Omental fat pad (tissue), 3 donors: ENCODE measurements at regions not wholly inside any gene's neighbourhood (a gene's known extent, or its start where the extent isn't known, plus 50 kb on each side); places are given as distances from the start of the nearest gene placed in this dataset.

Experiments
- ATAC-seq: fragments of 150-250 bp; one replicate; pipeline ENCODE4 v1.9.1; 2016; ENCODE audit warnings: mild to moderate bottlenecking, moderate library complexity; ENCODE audit not compliant: low FRiP score
- DNase-seq: peaks from one replicate; pipeline ENCODE4 v3.0.0-alpha.2; 2019; ENCODE audit warnings: low spot score
- TF ChIP-seq, protein P1 (sequence below), 3 donors: fragments of 450-650 bp; IDR thresholded peaks; one replicate each; pipeline ENCODE4 v1.5.1; 2016 to 2017; ENCODE audit warnings: antibody characterized with exemption in 3 of 3, mild to moderate bottlenecking in 3 of 3, moderate library complexity in 2 of 3

DNA sequence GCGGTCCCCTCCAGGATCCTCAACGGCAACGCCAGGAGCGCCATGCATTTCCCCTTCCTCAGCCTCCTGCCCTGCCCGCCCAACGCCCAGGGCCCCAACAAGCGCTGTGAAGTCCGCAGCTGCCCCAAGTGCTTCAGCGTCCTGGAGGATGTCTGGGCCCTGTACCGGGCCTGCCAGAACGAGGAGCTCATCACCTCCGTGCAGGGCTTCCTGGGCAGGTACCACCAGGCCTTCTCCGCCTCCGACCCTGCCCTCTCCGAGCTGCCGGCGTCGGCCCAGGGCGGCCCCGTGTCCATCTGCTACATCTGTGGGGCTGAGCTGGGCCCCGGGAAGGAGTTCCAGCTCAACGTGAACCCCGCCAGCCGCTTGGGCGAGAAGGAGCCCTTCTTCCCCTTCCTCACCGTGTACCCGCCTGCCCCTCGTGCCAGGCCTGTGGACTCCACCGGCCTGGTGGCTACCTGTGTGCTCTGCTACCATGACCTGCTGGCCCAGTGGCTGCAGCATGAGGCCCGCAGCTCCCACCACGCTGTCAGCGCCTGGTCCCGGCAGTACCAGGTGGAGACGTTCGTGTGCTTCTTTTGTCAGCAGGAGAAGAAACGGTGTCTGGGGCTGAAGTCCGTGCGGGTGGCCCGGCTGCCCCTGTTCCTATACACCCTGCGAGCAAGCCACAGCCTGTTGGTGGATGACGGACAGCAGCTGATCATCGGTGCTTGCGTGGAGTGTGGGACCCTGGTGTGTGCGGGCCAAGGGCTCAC, 58.9 kb upstream of the CIBAR2 start:
- DNase-seq (no peak), ATAC-seq (no peak)
- TF ChIP-seq, protein P1, sequence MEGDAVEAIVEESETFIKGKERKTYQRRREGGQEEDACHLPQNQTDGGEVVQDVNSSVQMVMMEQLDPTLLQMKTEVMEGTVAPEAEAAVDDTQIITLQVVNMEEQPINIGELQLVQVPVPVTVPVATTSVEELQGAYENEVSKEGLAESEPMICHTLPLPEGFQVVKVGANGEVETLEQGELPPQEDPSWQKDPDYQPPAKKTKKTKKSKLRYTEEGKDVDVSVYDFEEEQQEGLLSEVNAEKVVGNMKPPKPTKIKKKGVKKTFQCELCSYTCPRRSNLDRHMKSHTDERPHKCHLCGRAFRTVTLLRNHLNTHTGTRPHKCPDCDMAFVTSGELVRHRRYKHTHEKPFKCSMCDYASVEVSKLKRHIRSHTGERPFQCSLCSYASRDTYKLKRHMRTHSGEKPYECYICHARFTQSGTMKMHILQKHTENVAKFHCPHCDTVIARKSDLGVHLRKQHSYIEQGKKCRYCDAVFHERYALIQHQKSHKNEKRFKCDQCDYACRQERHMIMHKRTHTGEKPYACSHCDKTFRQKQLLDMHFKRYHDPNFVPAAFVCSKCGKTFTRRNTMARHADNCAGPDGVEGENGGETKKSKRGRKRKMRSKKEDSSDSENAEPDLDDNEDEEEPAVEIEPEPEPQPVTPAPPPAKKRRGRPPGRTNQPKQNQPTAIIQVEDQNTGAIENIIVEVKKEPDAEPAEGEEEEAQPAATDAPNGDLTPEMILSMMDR (IDR thresholded peaks at IDR 0.05), result no peak

DNA sequence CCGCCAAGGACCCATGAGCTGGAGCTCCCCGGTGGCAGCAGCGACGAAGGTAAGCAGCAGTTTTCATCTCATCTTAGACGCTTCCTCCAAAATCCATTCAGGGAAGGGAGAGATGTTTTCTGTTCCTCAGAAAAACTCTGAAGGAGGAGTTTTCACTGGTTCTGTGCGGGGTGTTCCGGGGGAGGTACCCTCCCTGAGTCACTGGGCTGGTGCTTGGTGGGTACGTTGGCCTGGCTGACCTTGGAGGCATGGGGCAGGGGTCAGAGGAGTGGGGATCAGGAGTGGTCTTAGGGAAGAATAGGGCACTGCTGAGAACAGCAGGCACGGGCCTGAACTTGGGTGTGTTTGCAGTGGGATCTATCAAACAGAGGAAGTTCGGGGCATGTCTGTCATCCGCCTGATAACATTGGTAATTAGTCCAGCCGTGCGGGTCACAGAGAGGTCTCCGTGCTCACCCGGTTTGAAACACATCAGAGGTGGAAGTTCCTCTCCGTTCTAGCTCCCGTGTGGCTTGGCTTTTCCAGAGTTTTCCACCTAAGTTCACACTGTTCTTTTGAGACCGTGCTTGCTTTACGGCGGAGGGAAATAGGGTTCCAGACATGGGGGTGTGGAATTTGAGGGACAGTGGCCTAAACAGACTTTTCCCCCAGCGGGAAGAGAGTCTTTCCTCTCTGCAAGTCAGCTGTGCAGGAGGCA, 59.6 kb upstream of the CIBAR2 start:
- TF ChIP-seq, protein P1 (IDR thresholded peaks at IDR 0.05), result no peak
- ATAC-seq (no peak), DNase-seq (no peak)

DNA sequence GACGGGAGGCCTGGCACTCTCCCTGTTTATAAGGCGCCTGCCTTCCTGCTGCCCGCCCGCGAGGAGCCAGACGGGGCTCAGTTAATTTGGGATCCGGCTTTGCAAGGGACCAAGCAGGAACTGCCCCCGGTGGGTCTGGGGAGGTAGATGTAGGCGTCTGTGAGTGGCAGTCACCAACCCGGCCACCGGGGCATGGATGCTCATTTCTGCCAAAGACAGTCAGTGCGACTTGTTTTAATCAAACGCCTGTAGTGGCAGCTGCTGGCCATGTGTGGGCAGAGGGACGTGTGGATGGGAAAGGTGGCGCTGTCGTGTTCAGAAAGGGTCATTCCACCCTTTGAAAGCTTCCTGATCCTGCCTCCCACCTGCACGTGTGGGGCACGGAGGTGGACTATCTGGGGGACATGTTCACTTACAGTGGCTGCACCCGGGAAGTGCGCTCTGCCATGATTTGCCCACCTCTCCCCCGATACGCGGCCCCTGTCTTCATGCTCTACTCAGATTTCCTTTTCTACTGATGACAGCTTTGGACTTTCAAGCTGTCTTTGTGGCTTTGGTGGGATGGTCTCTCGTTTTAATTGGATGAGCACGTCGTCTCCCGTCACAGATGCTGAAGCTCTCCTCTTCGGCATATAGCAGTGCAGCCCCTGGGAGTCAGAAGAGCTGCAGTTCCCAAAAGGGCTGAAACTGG, 60.3 kb upstream of the CIBAR2 start:
- ATAC-seq (no peak), DNase-seq (no peak)
- TF ChIP-seq, protein P1 (IDR thresholded peaks at IDR 0.05), result no peak

DNA sequence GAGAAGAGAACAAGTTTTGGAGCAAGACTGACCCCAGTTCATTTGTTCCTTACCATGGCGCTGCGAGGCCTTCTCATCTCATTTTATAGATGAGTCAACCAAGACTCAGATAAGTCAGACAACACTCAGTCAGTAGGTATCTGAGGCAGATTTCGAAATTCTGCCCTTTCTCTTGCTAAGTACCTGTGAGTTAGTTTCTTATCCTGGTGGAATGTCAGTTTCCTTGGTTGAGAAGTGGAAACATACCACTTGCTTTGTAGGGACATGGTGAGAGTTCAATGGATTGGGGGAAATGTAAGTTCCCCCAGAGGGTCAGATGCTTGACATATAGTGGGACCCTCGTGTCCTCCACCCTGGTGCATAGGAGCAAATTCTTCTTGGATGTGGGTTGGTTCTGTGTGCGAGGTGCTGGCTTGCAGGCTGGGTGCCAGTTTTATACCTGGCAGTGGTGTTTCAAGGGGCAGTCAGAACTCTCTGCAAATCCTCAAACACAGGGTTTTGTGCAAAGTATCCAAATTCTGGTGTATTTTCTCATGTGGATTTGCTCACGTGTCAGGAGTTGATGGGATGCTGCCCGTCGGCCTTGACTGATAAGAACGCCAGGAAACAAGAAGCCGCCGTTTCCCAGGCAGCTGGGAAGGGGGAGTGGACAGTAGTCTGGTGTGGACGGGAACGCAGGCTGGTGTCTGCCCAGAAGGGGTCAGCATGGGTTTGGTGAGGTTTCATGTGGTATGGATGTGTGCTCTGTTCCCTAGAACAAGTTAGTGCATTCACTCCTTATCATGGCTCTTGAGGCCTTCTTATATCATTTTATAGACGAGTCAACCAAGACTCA, 61.1 kb upstream of the CIBAR2 start:
- DNase-seq, result no peak
- ATAC-seq, result peak; percentile 69
- TF ChIP-seq, protein P1 (IDR thresholded peaks at IDR 0.05), result no peak

DNA sequence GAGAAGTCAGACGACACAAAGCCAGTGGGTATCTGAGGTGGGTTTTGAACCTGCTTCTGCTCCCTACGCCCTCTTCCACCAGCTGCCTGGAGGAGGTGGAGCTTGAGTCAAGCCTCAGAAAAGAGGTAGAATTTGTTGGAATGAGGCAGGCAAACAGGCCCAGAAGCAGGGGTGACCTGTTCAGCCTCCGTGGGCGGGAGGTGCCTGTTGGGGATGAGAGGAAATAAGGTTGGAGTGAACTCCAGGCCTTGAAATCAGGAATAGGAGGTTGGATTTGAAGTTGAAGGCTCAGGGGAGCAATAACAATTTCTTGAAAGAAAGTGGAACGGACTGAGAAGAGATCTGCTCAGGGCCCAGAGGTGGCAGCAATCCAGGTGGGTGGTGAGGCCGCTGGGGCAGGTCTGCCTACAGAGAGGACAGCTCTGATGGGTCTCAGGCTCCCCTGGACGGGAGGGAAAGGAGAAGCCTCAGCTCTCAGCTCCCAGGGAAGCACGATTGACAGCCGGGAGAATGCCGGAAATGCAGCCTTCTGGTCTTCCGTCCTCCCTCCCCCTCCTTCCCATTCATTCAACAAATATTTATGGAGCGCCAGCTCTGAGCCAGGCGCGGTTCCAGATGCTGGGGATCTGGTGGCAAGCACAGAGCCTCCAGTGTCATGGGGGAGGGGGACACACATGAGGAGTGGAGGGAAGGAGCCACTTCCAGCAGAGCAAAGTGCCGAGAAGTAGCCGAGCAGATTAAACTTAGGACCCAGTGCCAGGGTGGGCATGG, 61.9 kb upstream of the CIBAR2 start:
- DNase-seq, result no peak
- TF ChIP-seq, protein P1 (IDR thresholded peaks at IDR 0.05), result no peak
- ATAC-seq, result no peak
